ENCODE measurements at regions not wholly inside any gene's neighbourhood (a gene's known extent, or its start where the extent isn't known, plus 50 kb on each side); places are given as distances from the start of the nearest gene placed in this dataset.

- no peak for DNase-seq
Observed at GRCh38 chr4:57672846-57673433, 562.8 kb upstream of the IGFBP7 start.

GRCh38 chr4:57668621-57669020, 558.4 kb upstream of the IGFBP7 start:
- DNase-seq, result no peak

- DNase-seq, result no peak
Observed at GRCh38 chr4:57665806-57666205, 555.6 kb upstream of the IGFBP7 start.

GRCh38 chr4:57661517-57662090, 551.4 kb upstream of the IGFBP7 start:
- no peak for DNase-seq

GRCh38 chr4:57658673-57659072, 548.5 kb upstream of the IGFBP7 start:
- DNase-seq, result no peak

- DNase-seq, result no peak
Observed at GRCh38 chr4:57658188-57658587, 548.0 kb upstream of the IGFBP7 start.

GRCh38 chr4:57655342-57655741, 545.2 kb upstream of the IGFBP7 start:
- DNase-seq, result no peak

- no peak for DNase-seq
Observed at GRCh38 chr4:57652779-57653178, 542.6 kb upstream of the IGFBP7 start.

GRCh38 chr4:57640391-57641100, 530.4 kb upstream of the IGFBP7 start:
- DNase-seq, result no peak

- no peak for DNase-seq
Observed at GRCh38 chr4:57639561-57640382, 529.6 kb upstream of the IGFBP7 start.

- DNase-seq, result no peak
Observed at GRCh38 chr4:57635910-57636309, 525.7 kb upstream of the IGFBP7 start.

GRCh38 chr4:57633212-57633859, 523.2 kb upstream of the IGFBP7 start:
- no peak for DNase-seq

GRCh38 chr4:57632564-57632963, 522.4 kb upstream of the IGFBP7 start:
- DNase-seq, result no peak

- no peak for DNase-seq
Observed at GRCh38 chr4:57631147-57631546, 521.0 kb upstream of the IGFBP7 start.

GRCh38 chr4:57628004-57628403, 517.8 kb upstream of the IGFBP7 start:
- no peak for DNase-seq

- DNase-seq, result no peak
Observed at GRCh38 chr4:57614257-57614932, 504.2 kb upstream of the IGFBP7 start.

GRCh38 chr4:57612279-57612678, 502.1 kb upstream of the IGFBP7 start:
- peak; percentile 0 for DNase-seq

GRCh38 chr4:57607566-57608180, 497.5 kb upstream of the IGFBP7 start:
- no peak for DNase-seq

- no peak for DNase-seq
Observed at GRCh38 chr4:57605376-57605775, 495.2 kb upstream of the IGFBP7 start.

GRCh38 chr4:57602141-57602540, 492.0 kb upstream of the IGFBP7 start:
- DNase-seq, result no peak

- no peak for DNase-seq
Observed at GRCh38 chr4:57591073-57591472, 480.9 kb upstream of the IGFBP7 start.

GRCh38 chr4:57588557-57588956, 478.4 kb upstream of the IGFBP7 start:
- DNase-seq, result no peak
